ENCODE measurements at regions not wholly inside any gene's neighbourhood (a gene's known extent, or its start where the extent isn't known, plus 50 kb on each side); places are given as distances from the start of the nearest gene placed in this dataset.

DNA sequence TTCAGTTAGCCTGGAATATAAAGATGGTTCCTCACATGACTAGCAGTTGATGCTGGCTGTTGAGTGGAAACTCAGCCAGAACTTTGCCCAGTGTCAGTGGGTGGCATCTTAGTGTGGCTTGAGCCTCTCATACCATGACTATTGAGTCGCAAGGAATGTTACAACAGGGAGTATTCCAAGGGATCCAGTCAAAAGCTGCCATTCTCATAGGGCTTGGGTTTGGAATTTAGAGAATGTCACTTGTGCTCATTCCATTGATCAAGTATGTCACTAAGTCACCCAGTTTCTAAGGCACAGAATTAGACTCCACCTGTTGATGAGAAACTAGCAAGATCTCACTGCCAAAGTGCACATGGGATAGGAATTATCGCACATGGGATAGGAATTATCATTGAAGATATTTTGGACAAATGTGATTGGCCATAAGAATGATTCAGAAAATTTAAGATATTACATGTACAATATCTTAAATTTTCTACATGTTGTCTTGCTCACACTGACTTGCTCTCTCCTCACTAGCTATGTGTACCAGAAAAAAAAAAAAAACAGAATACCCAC lies 1290.7 kb upstream of the ADGRL2 start:
- Histone ChIP-seq H3K4me3 (ENCODE audit: low read length) (no peak overlapping the region), H3K36me3 (ENCODE audit: control insufficient read depth, insufficient read depth, low read length, severe bottlenecking) (no peaks in the 10 kb centered on the region)

DNA sequence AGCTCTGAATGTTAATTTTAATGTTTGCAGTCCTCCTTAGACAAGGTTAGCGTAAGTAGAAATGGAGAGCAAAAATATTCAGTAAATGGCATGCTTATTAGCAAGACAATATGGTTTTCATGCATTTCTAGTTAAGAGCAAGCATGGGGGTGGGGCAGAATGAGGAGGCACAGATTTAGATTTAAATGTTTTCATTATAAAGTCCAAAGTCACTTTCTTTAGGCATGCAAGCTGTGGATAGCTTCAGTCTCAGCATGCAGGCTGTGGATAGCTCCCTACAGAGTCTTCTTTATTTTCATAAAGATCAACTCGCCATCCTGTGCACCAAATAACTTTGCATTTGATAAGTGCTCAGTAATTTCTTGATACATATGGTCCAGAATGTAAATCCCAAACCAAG lies 1294.5 kb upstream of the ADGRL2 start:
- no peaks in the 10 kb centered on the region for H3K4me1 ChIP-seq (ENCODE audit: control insufficient read depth, insufficient read depth, low read length)
- H3K9ac ChIP-seq (ENCODE audit: low read length): no peak overlapping the region
- no peaks in the 10 kb centered on the region for H3K36me3 ChIP-seq (ENCODE audit: control insufficient read depth, insufficient read depth, low read length, severe bottlenecking)
- no peaks in the 10 kb centered on the region for H3K9me3 ChIP-seq (ENCODE audit: control insufficient read depth, low read length)
- no peaks in the 10 kb centered on the region for H3K27me3 ChIP-seq (replicated peaks; ENCODE audit: control insufficient read depth, insufficient read depth, low read length)
- no peak for DNase-seq (ENCODE audit: low read depth)
- H3K4me3 ChIP-seq (ENCODE audit: low read length): no peak overlapping the region

More for the DNA sequence above, 1290.7 kb upstream of the ADGRL2 start:
- Histone ChIP-seq H3K27me3 (replicated peaks; ENCODE audit: control insufficient read depth, insufficient read depth, low read length) (no peaks in the 10 kb centered on the region), H3K9me3 (ENCODE audit: control insufficient read depth, low read length) (no peaks in the 10 kb centered on the region), H3K4me1 (ENCODE audit: control insufficient read depth, insufficient read depth, low read length) (no peaks in the 10 kb centered on the region), H3K9ac (ENCODE audit: low read length) (no peak overlapping the region)
- DNase-seq (ENCODE audit: low read depth): no peak

DNA sequence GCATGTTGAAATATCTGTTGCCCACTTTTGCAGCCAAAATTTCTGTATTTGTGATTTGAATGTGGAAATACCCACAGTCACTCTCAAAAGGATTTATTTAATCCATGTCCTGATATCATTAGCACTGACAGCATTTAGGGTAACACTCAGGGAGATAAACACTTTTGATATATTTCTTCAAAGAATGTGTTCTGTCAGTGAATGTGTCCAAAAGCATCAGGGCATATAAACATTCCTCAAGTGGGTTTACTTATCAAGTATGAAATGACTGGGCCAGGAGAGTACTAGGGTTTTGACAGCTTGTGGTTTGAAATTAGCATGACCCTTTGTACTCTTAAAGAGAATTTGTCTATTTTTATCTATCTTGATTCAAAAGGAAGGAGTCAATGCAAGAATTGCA lies 1302.1 kb upstream of the ADGRL2 start:
- Histone ChIP-seq H3K4me1 (ENCODE audit: control insufficient read depth, insufficient read depth, low read length) (peaks cover 8% of the 10 kb centered on the region), H3K9ac (ENCODE audit: low read length) (no peak overlapping the region), H3K4me3 (ENCODE audit: low read length) (no peak overlapping the region), H3K36me3 (ENCODE audit: control insufficient read depth, insufficient read depth, low read length, severe bottlenecking) (no peaks in the 10 kb centered on the region), H3K9me3 (ENCODE audit: control insufficient read depth, low read length) (no peaks in the 10 kb centered on the region), H3K27me3 (replicated peaks; ENCODE audit: control insufficient read depth, insufficient read depth, low read length) (no peaks in the 10 kb centered on the region)
- DNase-seq (ENCODE audit: low read depth): peak; percentile 11

GRCh38 chr1:80495806-80496205 lies 1304.9 kb upstream of the ADGRL2 start:
- no peak for DNase-seq (ENCODE audit: low read depth)
- no peaks in the 10 kb centered on the region for H3K9me3 ChIP-seq (ENCODE audit: control insufficient read depth, low read length)
- H3K36me3 ChIP-seq (ENCODE audit: control insufficient read depth, insufficient read depth, low read length, severe bottlenecking): no peaks in the 10 kb centered on the region
- no peak overlapping the region for H3K9ac ChIP-seq (ENCODE audit: low read length)
- no peaks in the 10 kb centered on the region for H3K27me3 ChIP-seq (replicated peaks; ENCODE audit: control insufficient read depth, insufficient read depth, low read length)
- no peak overlapping the region for H3K4me3 ChIP-seq (ENCODE audit: low read length)
- peaks cover 8% of the 10 kb centered on the region for H3K4me1 ChIP-seq (ENCODE audit: control insufficient read depth, insufficient read depth, low read length)

DNA sequence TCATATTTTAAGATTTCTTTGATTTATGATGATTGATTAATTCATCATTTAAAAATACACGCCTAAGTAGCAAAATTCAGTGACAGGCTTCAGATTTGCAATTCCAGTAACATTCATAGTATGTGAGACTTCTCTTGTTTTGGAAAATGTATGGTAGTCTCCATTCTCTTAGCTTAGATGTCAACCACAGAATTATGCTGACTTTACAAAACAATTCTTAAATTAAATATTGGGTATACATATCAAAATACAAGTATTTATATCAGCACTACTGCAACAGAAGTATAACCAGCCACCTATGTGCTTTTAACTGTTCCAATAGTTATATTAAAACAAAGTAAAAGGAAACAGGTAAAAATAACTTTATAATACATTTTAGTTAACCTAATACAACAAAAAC lies 1328.6 kb upstream of the ADGRL2 start:
- H3K9ac ChIP-seq (ENCODE audit: low read length): no peak overlapping the region
- H3K4me3 ChIP-seq (ENCODE audit: low read length): no peak overlapping the region

DNA sequence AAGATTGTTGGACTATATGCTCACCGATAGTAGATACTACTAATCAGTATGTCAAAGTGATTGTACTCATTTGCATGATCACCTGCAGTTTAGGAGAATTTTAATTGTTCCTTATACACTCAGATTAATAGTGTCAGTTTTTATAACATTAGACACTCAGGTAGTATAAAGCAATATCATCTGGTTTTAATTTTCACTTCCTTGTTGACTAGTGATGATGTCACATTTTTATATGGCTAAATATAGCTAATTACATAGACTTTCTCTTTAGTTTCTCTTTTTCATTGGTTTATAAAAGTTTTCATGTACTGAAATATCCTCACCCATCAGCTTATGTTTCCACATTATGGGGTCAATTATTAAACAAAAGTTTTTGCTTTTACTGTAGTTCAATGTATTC lies 1332.4 kb upstream of the ADGRL2 start:
- H3K36me3 ChIP-seq (ENCODE audit: control insufficient read depth, insufficient read depth, low read length, severe bottlenecking): no peaks in the 10 kb centered on the region
- DNase-seq (ENCODE audit: low read depth): no peak
- H3K4me1 ChIP-seq (ENCODE audit: control insufficient read depth, insufficient read depth, low read length): no peaks in the 10 kb centered on the region
- H3K9ac ChIP-seq (ENCODE audit: low read length): no peak overlapping the region
- H3K4me3 ChIP-seq (ENCODE audit: low read length): no peak overlapping the region
- no peaks in the 10 kb centered on the region for H3K9me3 ChIP-seq (ENCODE audit: control insufficient read depth, low read length)
- no peaks in the 10 kb centered on the region for H3K27me3 ChIP-seq (replicated peaks; ENCODE audit: control insufficient read depth, insufficient read depth, low read length)

More for the DNA sequence above, 1328.6 kb upstream of the ADGRL2 start:
- no peaks in the 10 kb centered on the region for H3K27me3 ChIP-seq (replicated peaks; ENCODE audit: control insufficient read depth, insufficient read depth, low read length)
- H3K9me3 ChIP-seq (ENCODE audit: control insufficient read depth, low read length): no peaks in the 10 kb centered on the region
- DNase-seq (ENCODE audit: low read depth): no peak
- H3K4me1 ChIP-seq (ENCODE audit: control insufficient read depth, insufficient read depth, low read length): no peaks in the 10 kb centered on the region
- H3K36me3 ChIP-seq (ENCODE audit: control insufficient read depth, insufficient read depth, low read length, severe bottlenecking): no peaks in the 10 kb centered on the region

- no peaks in the 10 kb centered on the region for H3K36me3 ChIP-seq (ENCODE audit: control insufficient read depth, insufficient read depth, low read length, severe bottlenecking)
- no peak overlapping the region for H3K9ac ChIP-seq (ENCODE audit: low read length)
- H3K9me3 ChIP-seq (ENCODE audit: control insufficient read depth, low read length): no peaks in the 10 kb centered on the region
- no peaks in the 10 kb centered on the region for H3K27me3 ChIP-seq (replicated peaks; ENCODE audit: control insufficient read depth, insufficient read depth, low read length)
- DNase-seq (ENCODE audit: low read depth): no peak
- H3K4me1 ChIP-seq (ENCODE audit: control insufficient read depth, insufficient read depth, low read length): no peaks in the 10 kb centered on the region
- no peak overlapping the region for H3K4me3 ChIP-seq (ENCODE audit: low read length)
Observed at GRCh38 chr1:80462006-80462405, 1338.7 kb upstream of the ADGRL2 start.

DNA sequence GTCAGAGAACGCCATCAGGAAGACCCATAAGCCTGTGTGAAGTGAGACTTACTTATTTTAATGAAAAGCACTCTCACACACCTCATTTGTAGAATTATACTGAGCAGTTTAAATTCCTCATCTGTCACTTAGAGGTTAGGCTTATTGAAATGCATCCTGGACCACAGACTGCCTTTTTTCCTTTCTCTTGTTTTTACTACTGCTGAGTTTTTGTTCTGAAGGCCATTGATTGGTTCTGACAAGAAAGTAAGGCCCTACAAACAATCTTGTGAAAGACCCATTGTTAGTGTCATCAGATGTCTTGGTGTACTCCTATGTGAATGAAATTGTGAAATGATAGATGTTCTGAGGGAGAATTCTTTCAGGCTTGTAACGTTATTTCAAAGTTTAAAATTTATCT lies 1343.3 kb upstream of the ADGRL2 start:
- Histone ChIP-seq H3K36me3 (ENCODE audit: control insufficient read depth, insufficient read depth, low read length, severe bottlenecking) (no peaks in the 10 kb centered on the region), H3K9ac (ENCODE audit: low read length) (no peak overlapping the region), H3K9me3 (ENCODE audit: control insufficient read depth, low read length) (no peaks in the 10 kb centered on the region), H3K4me3 (ENCODE audit: low read length) (no peak overlapping the region), H3K4me1 (ENCODE audit: control insufficient read depth, insufficient read depth, low read length) (no peaks in the 10 kb centered on the region), H3K27me3 (replicated peaks; ENCODE audit: control insufficient read depth, insufficient read depth, low read length) (no peaks in the 10 kb centered on the region)
- peak; percentile 51 for DNase-seq (ENCODE audit: low read depth)

DNA sequence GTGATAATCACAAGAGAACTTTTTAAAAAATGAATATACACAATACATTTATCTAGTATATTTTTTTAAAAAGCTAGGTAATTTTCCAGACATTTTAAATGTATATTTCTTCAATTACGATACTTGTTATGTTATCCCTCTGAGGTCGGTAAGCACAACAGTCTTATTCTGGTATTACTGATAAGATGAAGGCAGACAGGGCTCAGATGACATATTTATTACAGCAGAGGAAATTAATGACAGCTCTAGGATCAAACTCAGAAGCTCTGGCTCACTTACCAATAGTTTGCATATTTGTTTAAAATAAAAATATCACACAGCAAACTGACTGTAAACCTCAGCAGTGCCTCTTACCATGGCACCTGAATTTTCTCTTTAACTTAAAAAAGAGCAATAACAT lies 1347.0 kb upstream of the ADGRL2 start:
- Histone ChIP-seq H3K4me1 (ENCODE audit: control insufficient read depth, insufficient read depth, low read length) (no peaks in the 10 kb centered on the region), H3K36me3 (ENCODE audit: control insufficient read depth, insufficient read depth, low read length, severe bottlenecking) (no peaks in the 10 kb centered on the region), H3K27me3 (replicated peaks; ENCODE audit: control insufficient read depth, insufficient read depth, low read length) (no peaks in the 10 kb centered on the region), H3K4me3 (ENCODE audit: low read length) (no peak overlapping the region), H3K9me3 (ENCODE audit: control insufficient read depth, low read length) (no peaks in the 10 kb centered on the region), H3K9ac (ENCODE audit: low read length) (no peak overlapping the region)
- no peak for DNase-seq (ENCODE audit: low read depth)

GRCh38 chr1:80450711-80451110 lies 1350.0 kb upstream of the ADGRL2 start:
- Histone ChIP-seq H3K9ac (ENCODE audit: low read length) (no peak overlapping the region), H3K36me3 (ENCODE audit: control insufficient read depth, insufficient read depth, low read length, severe bottlenecking) (no peaks in the 10 kb centered on the region), H3K4me1 (ENCODE audit: control insufficient read depth, insufficient read depth, low read length) (no peaks in the 10 kb centered on the region), H3K9me3 (ENCODE audit: control insufficient read depth, low read length) (no peaks in the 10 kb centered on the region), H3K27me3 (replicated peaks; ENCODE audit: control insufficient read depth, insufficient read depth, low read length) (no peaks in the 10 kb centered on the region), H3K4me3 (ENCODE audit: low read length) (no peak overlapping the region)
- DNase-seq (ENCODE audit: low read depth): no peak

GRCh38 chr1:80448081-80448480 lies 1352.7 kb upstream of the ADGRL2 start:
- H3K4me1 ChIP-seq (ENCODE audit: control insufficient read depth, insufficient read depth, low read length): no peaks in the 10 kb centered on the region
- DNase-seq (ENCODE audit: low read depth): peak; percentile 60
- no peaks in the 10 kb centered on the region for H3K27me3 ChIP-seq (replicated peaks; ENCODE audit: control insufficient read depth, insufficient read depth, low read length)
- H3K36me3 ChIP-seq (ENCODE audit: control insufficient read depth, insufficient read depth, low read length, severe bottlenecking): no peaks in the 10 kb centered on the region
- H3K4me3 ChIP-seq (ENCODE audit: low read length): no peak overlapping the region
- H3K9ac ChIP-seq (ENCODE audit: low read length): no peak overlapping the region
- no peaks in the 10 kb centered on the region for H3K9me3 ChIP-seq (ENCODE audit: control insufficient read depth, low read length)

DNA sequence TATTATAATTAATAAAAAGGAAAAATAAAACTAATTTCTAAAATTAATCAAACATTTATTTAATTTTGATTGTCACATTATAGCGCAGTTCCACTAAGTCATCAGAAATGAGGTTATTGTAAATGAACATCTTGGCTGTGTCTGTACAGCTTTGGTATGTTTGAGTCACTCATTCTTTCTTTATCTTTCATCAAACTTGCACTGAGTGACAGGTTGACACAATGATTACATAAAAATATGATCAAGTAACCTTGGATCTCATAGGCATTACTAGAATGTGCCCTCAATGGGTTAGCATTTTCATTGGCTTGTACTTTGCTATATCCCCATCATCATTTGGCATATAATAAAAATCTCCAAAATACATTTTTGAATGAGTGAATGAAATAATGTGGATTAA lies 1353.2 kb upstream of the ADGRL2 start:
- Histone ChIP-seq H3K4me3 (ENCODE audit: low read length) (no peak overlapping the region), H3K4me1 (ENCODE audit: control insufficient read depth, insufficient read depth, low read length) (no peaks in the 10 kb centered on the region), H3K27me3 (replicated peaks; ENCODE audit: control insufficient read depth, insufficient read depth, low read length) (no peaks in the 10 kb centered on the region), H3K36me3 (ENCODE audit: control insufficient read depth, insufficient read depth, low read length, severe bottlenecking) (no peaks in the 10 kb centered on the region), H3K9ac (ENCODE audit: low read length) (no peak overlapping the region), H3K9me3 (ENCODE audit: control insufficient read depth, low read length) (no peaks in the 10 kb centered on the region)
- DNase-seq (ENCODE audit: low read depth): no peak

Measured in adipocyte (in vitro differentiated cells).